GM18858 (cell line): ENCODE measurements at regions not wholly inside any gene's neighbourhood (a gene's known extent, or its start where the extent isn't known, plus 50 kb on each side); places are given as distances from the start of the nearest gene placed in this dataset.

Source experiments
- ATAC-seq: cut with Tn5 transposase; IDR thresholded peaks from one replicate; pipeline ENCODE4 v1.9.1; 2021; ENCODE audit not compliant: unreplicated experiment

- no peak for ATAC-seq
These were observed 64.5 kb downstream of the TUSC1 start for GRCh38 chr9:25613709-25614108.

GRCh38 chr9:25603106-25603505, 75.1 kb downstream of the TUSC1 start:
- no peak for ATAC-seq

GRCh38 chr9:25602400-25603044, 75.7 kb downstream of the TUSC1 start:
- no peak for ATAC-seq

- no peak for ATAC-seq
These were observed 77.7 kb downstream of the TUSC1 start for GRCh38 chr9:25600501-25600900.

DNA sequence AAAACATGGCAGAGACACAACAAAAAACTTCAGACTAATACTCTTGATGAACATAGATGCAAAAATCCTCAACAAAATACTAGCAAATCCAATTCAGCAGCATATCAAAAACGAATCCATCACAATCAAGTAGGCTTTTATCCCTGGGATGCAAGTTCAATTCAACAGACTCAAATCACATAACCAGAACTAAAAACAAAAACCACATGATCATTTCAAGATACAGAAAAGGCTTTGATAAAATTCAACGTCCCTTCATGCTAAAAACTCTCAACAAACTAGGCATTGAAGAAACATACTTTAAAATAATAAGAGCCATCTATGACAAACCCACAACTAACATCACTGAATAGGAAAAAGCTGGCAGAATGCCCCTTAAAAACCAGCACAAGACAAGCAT, 93.6 kb downstream of the TUSC1 start:
- no peak for ATAC-seq

- ATAC-seq, result no peak
These were observed 105.0 kb downstream of the TUSC1 start for GRCh38 chr9:25573281-25573680.

- ATAC-seq, result no peak
These were observed 106.8 kb downstream of the TUSC1 start for GRCh38 chr9:25571491-25571890.

- ATAC-seq, result no peak
These were observed 107.4 kb downstream of the TUSC1 start for GRCh38 chr9:25570802-25571201.

DNA sequence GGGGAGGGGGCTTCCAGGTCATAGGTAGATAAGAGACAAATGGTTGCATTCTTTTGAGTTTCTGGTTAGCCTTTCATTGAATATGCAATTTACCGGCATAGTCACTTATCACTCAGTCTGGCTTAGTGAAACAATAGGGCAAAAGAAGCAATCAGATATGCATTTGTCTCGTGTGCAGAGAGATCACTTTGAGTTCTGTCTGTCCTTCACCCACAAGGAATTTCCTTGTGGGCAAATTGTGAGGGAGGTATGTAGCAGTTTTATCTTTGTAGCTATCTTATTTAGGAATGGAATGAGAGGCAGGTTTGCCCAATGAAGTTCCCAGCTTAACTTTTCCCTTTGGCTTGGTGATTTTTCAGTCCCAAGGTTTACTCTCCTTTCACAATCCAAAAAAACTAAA, 116.1 kb downstream of the TUSC1 start:
- no peak for ATAC-seq

DNA sequence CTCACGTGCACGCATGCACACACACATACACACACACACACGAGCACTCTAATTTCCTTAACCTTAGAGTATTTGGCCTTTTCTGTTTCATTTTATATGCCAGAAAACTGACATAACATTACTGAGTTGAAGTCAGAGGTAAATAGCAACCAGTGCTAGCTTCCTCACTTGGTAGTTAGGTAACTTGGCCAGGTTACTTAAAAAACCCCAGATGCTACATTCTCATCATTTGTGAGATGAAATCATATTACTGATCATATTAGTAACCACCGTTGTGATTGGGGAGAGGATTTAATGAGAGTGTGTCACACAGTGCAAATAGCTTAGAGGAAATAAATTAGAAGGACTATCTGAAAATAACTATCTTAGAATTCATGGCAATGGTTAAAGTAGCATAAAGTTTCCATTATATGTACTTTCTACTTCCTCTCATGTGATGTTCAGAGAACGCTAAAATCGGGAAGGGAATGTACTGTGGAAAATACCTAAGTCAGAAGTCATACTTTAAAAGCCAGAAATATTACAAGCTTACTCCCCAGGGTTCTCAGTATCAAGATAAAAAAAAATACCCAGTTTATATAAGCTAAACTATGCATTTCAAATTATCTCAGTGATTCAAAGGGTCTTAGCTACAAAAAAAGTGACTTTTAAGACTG, 120.5 kb downstream of the TUSC1 start:
- ATAC-seq, result no peak

DNA sequence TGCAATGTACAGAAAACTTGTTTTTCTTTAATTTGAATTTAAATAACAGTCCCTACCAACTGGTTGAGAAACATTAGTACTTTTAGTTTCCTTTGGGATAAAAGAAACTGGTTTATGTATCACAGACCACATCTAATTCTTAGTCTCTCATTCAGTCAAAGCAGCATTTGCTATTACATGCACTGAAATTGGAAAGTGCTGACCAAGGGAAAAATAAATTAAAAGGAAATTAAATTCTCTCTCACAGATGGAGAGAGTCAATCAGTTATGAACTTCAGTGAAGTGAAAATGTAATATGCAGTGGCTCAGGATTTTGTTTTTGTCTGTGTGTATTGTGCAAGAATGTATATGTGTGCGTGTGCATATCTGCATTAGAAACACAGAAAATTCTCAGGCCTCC, 121.7 kb downstream of the TUSC1 start:
- ATAC-seq, result no peak

- ATAC-seq, result no peak
These were observed 129.4 kb downstream of the TUSC1 start for GRCh38 chr9:25548847-25549246.

DNA sequence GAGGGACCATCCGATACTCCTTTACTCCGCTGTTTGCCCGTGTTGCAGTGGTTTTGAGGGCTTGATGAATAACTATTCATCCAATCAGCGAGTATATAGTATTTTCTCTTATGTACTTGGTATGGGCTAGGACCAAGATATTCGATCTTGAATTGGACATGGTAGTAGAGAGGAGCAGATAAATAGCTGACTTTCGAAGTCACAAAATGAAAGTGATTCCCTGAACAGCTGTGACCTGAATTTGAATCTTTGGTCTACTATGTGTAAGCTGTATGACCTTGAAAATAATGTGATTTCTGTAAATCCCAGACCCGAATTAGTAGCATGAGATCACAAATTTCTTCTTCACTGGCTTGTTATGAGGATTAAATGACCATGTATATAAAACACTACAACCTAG, 134.4 kb downstream of the TUSC1 start:
- ATAC-seq, result no peak

DNA sequence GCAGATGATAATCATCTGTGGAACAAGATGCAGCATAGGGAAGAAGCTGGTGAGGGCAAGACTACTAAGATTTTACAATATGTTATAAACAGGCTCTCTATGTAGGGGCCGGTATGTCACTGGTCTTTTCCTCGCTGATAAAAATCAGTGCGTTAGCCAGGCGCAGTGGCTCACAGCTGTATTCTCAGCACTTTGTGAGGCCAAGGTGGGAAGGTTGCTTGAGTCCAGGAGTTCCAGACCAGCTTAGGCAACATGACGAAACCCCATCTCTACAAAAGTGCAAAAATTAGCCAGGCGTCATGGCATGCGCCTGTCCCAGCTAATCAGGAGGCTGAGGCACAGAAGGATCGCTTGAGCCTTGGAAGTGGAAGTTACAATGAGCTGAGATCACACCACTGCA, 135.9 kb downstream of the TUSC1 start:
- ATAC-seq, result no peak

GRCh38 chr9:25537808-25538207, 140.4 kb downstream of the TUSC1 start:
- ATAC-seq, result no peak

GRCh38 chr9:25519286-25519685, 159.0 kb downstream of the TUSC1 start:
- no peak for ATAC-seq

GRCh38 chr9:25517701-25518100, 160.5 kb downstream of the TUSC1 start:
- no peak for ATAC-seq

- ATAC-seq, result no peak
These were observed 164.7 kb downstream of the TUSC1 start for GRCh38 chr9:25513509-25514033.

GRCh38 chr9:25505644-25506043, 172.6 kb downstream of the TUSC1 start:
- ATAC-seq, result no peak

GRCh38 chr9:25481372-25481771, 196.9 kb downstream of the TUSC1 start:
- no peak for ATAC-seq

DNA sequence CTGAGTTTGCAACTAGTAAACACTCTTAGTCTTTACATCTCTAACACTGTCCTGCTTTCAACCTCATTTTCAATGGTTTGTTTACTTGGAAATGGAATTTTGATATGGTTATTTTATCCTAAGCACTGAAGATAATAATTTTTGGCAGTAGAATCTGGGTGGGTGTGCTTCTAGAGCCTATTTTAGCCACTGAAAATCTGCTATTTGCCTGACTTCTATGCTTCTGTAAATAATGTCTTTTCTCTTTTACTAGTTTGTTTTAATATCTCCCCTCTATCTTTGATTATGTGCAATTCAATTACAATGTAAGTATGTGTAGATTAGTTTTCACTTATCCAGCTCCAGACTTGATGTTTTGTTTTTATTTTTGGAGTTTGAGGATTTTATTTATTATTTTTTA, 197.5 kb downstream of the TUSC1 start:
- ATAC-seq, result no peak

GRCh38 chr9:25472681-25473080, 205.6 kb downstream of the TUSC1 start:
- no peak for ATAC-seq
